ENCODE measurements at regions not wholly inside any gene's neighbourhood (a gene's known extent, or its start where the extent isn't known, plus 50 kb on each side); places are given as distances from the start of the nearest gene placed in this dataset.

- TF ChIP-seq CTCF (conservative IDR thresholded peaks at IDR 0.05 in 1 of 2, IDR thresholded peaks at IDR 0.05 in 1 of 2; ENCODE audit: extremely low read depth in 1 of 2, insufficient read depth in 1 of 2, low read depth in 1 of 2, low read length in 2 of 2) (no peak), EZH2 (IDR thresholded peaks at IDR 0.05; ENCODE audit: borderline replicate concordance, low read length) (no peak)
Observed at GRCh38 chr13:103164251-103164650, 98.0 kb upstream of the SLC10A2 start.

All from mammary epithelial cell (primary cell).